ENCODE measurements at regions not wholly inside any gene's neighbourhood (a gene's known extent, or its start where the extent isn't known, plus 50 kb on each side); places are given as distances from the start of the nearest gene placed in this dataset.

- no peak for DNase-seq
Measured at GRCh38 chr9:20111173-20111843, 322.5 kb upstream of the SLC24A2 start.

GRCh38 chr9:20095430-20096092 lies 306.7 kb upstream of the SLC24A2 start:
- no peak for DNase-seq

- DNase-seq: no peak
Measured at GRCh38 chr9:20092561-20092960, 303.7 kb upstream of the SLC24A2 start.

- DNase-seq: no peak
Measured at GRCh38 chr9:20087481-20087880, 298.6 kb upstream of the SLC24A2 start.

- no peak for DNase-seq
Measured at GRCh38 chr9:20085842-20086241, 297.0 kb upstream of the SLC24A2 start.

- DNase-seq: no peak
Measured at GRCh38 chr9:20084125-20084524, 295.3 kb upstream of the SLC24A2 start.

- no peak for DNase-seq
Measured at GRCh38 chr9:20083390-20083789, 294.6 kb upstream of the SLC24A2 start.

GRCh38 chr9:20082831-20083230 lies 294.0 kb upstream of the SLC24A2 start:
- no peak for DNase-seq

GRCh38 chr9:20082406-20082805 lies 293.6 kb upstream of the SLC24A2 start:
- DNase-seq: no peak

- no peak for DNase-seq
Measured at GRCh38 chr9:20078246-20078645, 289.4 kb upstream of the SLC24A2 start.

- DNase-seq: no peak
Measured at GRCh38 chr9:20074291-20074690, 285.5 kb upstream of the SLC24A2 start.

- DNase-seq: no peak
Measured at GRCh38 chr9:20070336-20070735, 281.5 kb upstream of the SLC24A2 start.

- DNase-seq: no peak
Measured at GRCh38 chr9:20065796-20066700, 277.2 kb upstream of the SLC24A2 start.

- no peak for DNase-seq
Measured at GRCh38 chr9:20065046-20065445, 276.2 kb upstream of the SLC24A2 start.

- no peak for DNase-seq
Measured at GRCh38 chr9:20054734-20055133, 265.9 kb upstream of the SLC24A2 start.

- DNase-seq: no peak
Measured at GRCh38 chr9:20048985-20049384, 260.1 kb upstream of the SLC24A2 start.

GRCh38 chr9:20048437-20048836 lies 259.6 kb upstream of the SLC24A2 start:
- no peak for DNase-seq

- DNase-seq: no peak
Measured at GRCh38 chr9:20044686-20045085, 255.8 kb upstream of the SLC24A2 start.

GRCh38 chr9:20043461-20043860 lies 254.6 kb upstream of the SLC24A2 start:
- DNase-seq: no peak

GRCh38 chr9:20043035-20043434 lies 254.2 kb upstream of the SLC24A2 start:
- DNase-seq: no peak

GRCh38 chr9:20042128-20042711 lies 253.4 kb upstream of the SLC24A2 start:
- no peak for DNase-seq

GRCh38 chr9:20041697-20042081 lies 252.9 kb upstream of the SLC24A2 start:
- no peak for DNase-seq

GRCh38 chr9:20040991-20041696 lies 252.3 kb upstream of the SLC24A2 start:
- DNase-seq: no peak
